GM18519 (cell line): ENCODE measurements at regions not wholly inside any gene's neighbourhood (a gene's known extent, or its start where the extent isn't known, plus 50 kb on each side); places are given as distances from the start of the nearest gene placed in this dataset.
"Not testable (repeated sequence)": the region's sequence is repeated elsewhere in the genome, so short reads cannot be mapped to it uniquely, and the experiment has no call there.

ENCODE experiments used
- ATAC-seq: cut with Tn5 transposase; IDR thresholded peaks from one replicate; pipeline ENCODE4 v1.9.1; 2021; ENCODE audit warnings: mild to moderate bottlenecking, moderate library complexity; ENCODE audit not compliant: unreplicated experiment, low FRiP score

GRCh38 chr5:163916376-163916775, 411.0 kb downstream of the MAT2B start:
- peak; percentile 83 for ATAC-seq

GRCh38 chr5:163916861-163917260, 411.4 kb downstream of the MAT2B start:
- ATAC-seq, result no peak

- ATAC-seq, result no peak
These were observed 412.3 kb downstream of the MAT2B start for GRCh38 chr5:163917747-163918146.

- ATAC-seq, result not testable (repeated sequence)
These were observed 429.6 kb downstream of the MAT2B start for GRCh38 chr5:163934990-163935389.

GRCh38 chr5:163938595-163938994, 433.2 kb downstream of the MAT2B start:
- ATAC-seq, result no peak

- peak; percentile 44 for ATAC-seq
These were observed 435.7 kb downstream of the MAT2B start for GRCh38 chr5:163941079-163941478.

GRCh38 chr5:163943546-163943945, 438.1 kb downstream of the MAT2B start:
- ATAC-seq, result peak; percentile 32

- ATAC-seq, result no peak
These were observed 439.3 kb downstream of the MAT2B start for GRCh38 chr5:163944738-163945137.

GRCh38 chr5:163947848-163948666, 442.6 kb downstream of the MAT2B start:
- no peak for ATAC-seq

- ATAC-seq, result no peak
These were observed 444.8 kb downstream of the MAT2B start for GRCh38 chr5:163950248-163950647.

- no peak for ATAC-seq
These were observed 445.6 kb downstream of the MAT2B start for GRCh38 chr5:163951069-163951468.

- ATAC-seq, result no peak
These were observed 448.5 kb downstream of the MAT2B start for GRCh38 chr5:163953901-163954300.

- ATAC-seq, result not testable (repeated sequence)
These were observed 455.8 kb downstream of the MAT2B start for GRCh38 chr5:163961230-163961629.

- no peak for ATAC-seq
These were observed 458.5 kb downstream of the MAT2B start for GRCh38 chr5:163963881-163964280.

GRCh38 chr5:163964671-163965070, 459.3 kb downstream of the MAT2B start:
- ATAC-seq, result no peak

GRCh38 chr5:163967268-163967667, 461.8 kb downstream of the MAT2B start:
- no peak for ATAC-seq

GRCh38 chr5:163968651-163969050, 463.2 kb downstream of the MAT2B start:
- no peak for ATAC-seq

GRCh38 chr5:163976696-163977095, 471.3 kb downstream of the MAT2B start:
- no peak for ATAC-seq

- ATAC-seq, result no peak
These were observed 473.5 kb downstream of the MAT2B start for GRCh38 chr5:163978897-163979296.

GRCh38 chr5:163988566-163988965, 483.1 kb downstream of the MAT2B start:
- no peak for ATAC-seq

- ATAC-seq, result no peak
These were observed 487.7 kb downstream of the MAT2B start for GRCh38 chr5:163993126-163993525.

- no peak for ATAC-seq
These were observed 489.8 kb downstream of the MAT2B start for GRCh38 chr5:163995206-163995605.
